Fibroblast of peridontal ligament (primary cell): ENCODE measurements at regions not wholly inside any gene's neighbourhood (a gene's known extent, or its start where the extent isn't known, plus 50 kb on each side); places are given as distances from the start of the nearest gene placed in this dataset.
"Not testable (repeated sequence)": the region's sequence is repeated elsewhere in the genome, so short reads cannot be mapped to it uniquely, and the experiment has no call there.

Experiments used
- DNase-seq: peaks from one replicate; pipeline ENCODE4 v3.0.0-alpha.2; 2010; ENCODE audit errors: extremely low read depth

GRCh38 chr11:16536513-16536912 is 180.2 kb upstream of the SOX6 start:
- DNase-seq, result no peak

GRCh38 chr11:16528639-16529038 is 172.3 kb upstream of the SOX6 start:
- peak; percentile 51 for DNase-seq

- DNase-seq, result no peak
These were observed 171.3 kb upstream of the SOX6 start for GRCh38 chr11:16527525-16528246.

GRCh38 chr11:16526947-16527346 is 170.6 kb upstream of the SOX6 start:
- no peak for DNase-seq

- not testable (repeated sequence) for DNase-seq
These were observed 164.4 kb upstream of the SOX6 start for GRCh38 chr11:16520713-16521112.

GRCh38 chr11:16512899-16513241 is 156.5 kb upstream of the SOX6 start:
- no peak for DNase-seq

- no peak for DNase-seq
These were observed 156.0 kb upstream of the SOX6 start for GRCh38 chr11:16512198-16512898.

- DNase-seq, result peak; percentile 66
These were observed 155.1 kb upstream of the SOX6 start for GRCh38 chr11:16511116-16512114.

- DNase-seq, result no peak
These were observed 149.1 kb upstream of the SOX6 start for GRCh38 chr11:16505481-16505880.

- not testable (repeated sequence) for DNase-seq
These were observed 147.5 kb upstream of the SOX6 start for GRCh38 chr11:16503891-16504290.

GRCh38 chr11:16494918-16495691 is 138.8 kb upstream of the SOX6 start:
- no peak for DNase-seq

- DNase-seq, result no peak
These were observed 128.1 kb upstream of the SOX6 start for GRCh38 chr11:16484434-16484833.

GRCh38 chr11:16474659-16475058 is 118.3 kb upstream of the SOX6 start:
- DNase-seq, result no peak

GRCh38 chr11:16469968-16470367 is 113.6 kb upstream of the SOX6 start:
- no peak for DNase-seq

GRCh38 chr11:16468735-16469453 is 112.5 kb upstream of the SOX6 start:
- DNase-seq, result peak; percentile 6

GRCh38 chr11:16460508-16460907 is 104.2 kb upstream of the SOX6 start:
- DNase-seq, result no peak

- no peak for DNase-seq
These were observed 100.0 kb upstream of the SOX6 start for GRCh38 chr11:16456366-16456765.

- peak; percentile 18 for DNase-seq
These were observed 98.0 kb upstream of the SOX6 start for GRCh38 chr11:16454289-16454863.

- no peak for DNase-seq
These were observed 91.9 kb upstream of the SOX6 start for GRCh38 chr11:16448123-16448717.

GRCh38 chr11:16441461-16441860 is 85.1 kb upstream of the SOX6 start:
- DNase-seq, result no peak
